PC-3 (cell line): ENCODE measurements at regions not wholly inside any gene's neighbourhood (a gene's known extent, or its start where the extent isn't known, plus 50 kb on each side); places are given as distances from the start of the nearest gene placed in this dataset.

Experiments
- EZH2 ChIP-seq: fragments of 300-600 bp; sonication (generic); IDR thresholded peaks from one replicate; pipeline ENCODE4 v1.6.1; 2017; ENCODE audit warnings: antibody characterized with exemption, mild to moderate bottlenecking, low read length; ENCODE audit not compliant: unreplicated experiment
- EZH2phosphoT487 ChIP-seq: fragments of 300-600 bp; sonication (generic); IDR thresholded peaks from 2 replicates; pipeline ENCODE4 v1.6.1; 2018; ENCODE audit warnings: mild to moderate bottlenecking, antibody characterized with exemption, low read length, borderline replicate concordance
- TF ChIP-seq, protein P1 (sequence below): fragments of 300-600 bp; sonication (generic); conservative IDR thresholded peaks from 2 replicates; pipeline ENCODE4 v1.5.1; 2017; ENCODE audit warnings: antibody characterized with exemption, low read depth, mild to moderate bottlenecking, low read length

GRCh38 chrX:85569686-85570085 is 190.2 kb upstream of the POF1B start:
- TF ChIP-seq, protein P1, sequence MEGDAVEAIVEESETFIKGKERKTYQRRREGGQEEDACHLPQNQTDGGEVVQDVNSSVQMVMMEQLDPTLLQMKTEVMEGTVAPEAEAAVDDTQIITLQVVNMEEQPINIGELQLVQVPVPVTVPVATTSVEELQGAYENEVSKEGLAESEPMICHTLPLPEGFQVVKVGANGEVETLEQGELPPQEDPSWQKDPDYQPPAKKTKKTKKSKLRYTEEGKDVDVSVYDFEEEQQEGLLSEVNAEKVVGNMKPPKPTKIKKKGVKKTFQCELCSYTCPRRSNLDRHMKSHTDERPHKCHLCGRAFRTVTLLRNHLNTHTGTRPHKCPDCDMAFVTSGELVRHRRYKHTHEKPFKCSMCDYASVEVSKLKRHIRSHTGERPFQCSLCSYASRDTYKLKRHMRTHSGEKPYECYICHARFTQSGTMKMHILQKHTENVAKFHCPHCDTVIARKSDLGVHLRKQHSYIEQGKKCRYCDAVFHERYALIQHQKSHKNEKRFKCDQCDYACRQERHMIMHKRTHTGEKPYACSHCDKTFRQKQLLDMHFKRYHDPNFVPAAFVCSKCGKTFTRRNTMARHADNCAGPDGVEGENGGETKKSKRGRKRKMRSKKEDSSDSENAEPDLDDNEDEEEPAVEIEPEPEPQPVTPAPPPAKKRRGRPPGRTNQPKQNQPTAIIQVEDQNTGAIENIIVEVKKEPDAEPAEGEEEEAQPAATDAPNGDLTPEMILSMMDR = no peak
- TF ChIP-seq EZH2 (no peak), EZH2phosphoT487 (no peak)
